ENCODE measurements at regions not wholly inside any gene's neighbourhood (a gene's known extent, or its start where the extent isn't known, plus 50 kb on each side); places are given as distances from the start of the nearest gene placed in this dataset.
"Not testable (repeated sequence)": the region's sequence is repeated elsewhere in the genome, so short reads cannot be mapped to it uniquely, and the experiment has no call there.

DNA sequence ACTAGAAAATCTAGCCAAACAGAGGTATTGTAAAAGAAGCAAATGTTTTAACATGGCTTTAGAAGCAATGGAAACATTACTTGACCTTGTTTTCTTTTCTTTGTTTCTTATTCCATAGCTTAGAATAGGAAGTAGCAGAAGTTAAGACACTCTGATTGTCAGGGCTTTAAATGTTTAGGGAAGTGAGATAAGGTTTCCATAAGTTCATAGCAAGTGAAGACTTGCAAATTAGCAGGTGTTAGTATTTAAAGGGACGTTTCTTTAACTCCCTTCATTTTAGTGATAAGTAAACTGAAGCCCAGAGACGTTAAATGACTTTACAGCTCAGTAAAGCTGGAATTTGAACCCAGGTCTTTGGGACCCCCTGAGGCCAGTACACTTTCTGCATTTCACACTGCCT, 338.7 kb upstream of the NOTCH2NLA start:
- not testable (repeated sequence) for H3K27ac ChIP-seq (ENCODE audit: low read depth in 2 of 2, low read length in 1 of 2); H3K27me3 ChIP-seq (ENCODE audit: control insufficient read depth in 1 of 2, insufficient read depth in 2 of 2, low read length in 2 of 2); H3K4me1 ChIP-seq (ENCODE audit: control insufficient read depth in 2 of 2, insufficient read depth in 2 of 2, low read length in 1 of 2); H3K4me3 ChIP-seq (ENCODE audit: low read depth in 1 of 2, low read length in 2 of 2); H3K36me3 ChIP-seq (ENCODE audit: control insufficient read depth in 2 of 2, insufficient read depth in 2 of 2, low read length in 1 of 2); H3K9me3 ChIP-seq (ENCODE audit: control insufficient read depth in 2 of 2, insufficient read depth in 1 of 2, low read depth in 1 of 2, low read length in 1 of 2)
- WGBS, 2 donors = 44% methylated on average over 1 of the region's 2 CpGs

- H3K9me3 ChIP-seq (ENCODE audit: control insufficient read depth in 2 of 2, insufficient read depth in 1 of 2, low read depth in 1 of 2, low read length in 1 of 2); H3K27ac ChIP-seq (ENCODE audit: low read depth in 2 of 2, low read length in 1 of 2); H3K4me1 ChIP-seq (ENCODE audit: control insufficient read depth in 2 of 2, insufficient read depth in 2 of 2, low read length in 1 of 2); H3K4me3 ChIP-seq (ENCODE audit: low read depth in 1 of 2, low read length in 2 of 2); H3K27me3 ChIP-seq (ENCODE audit: control insufficient read depth in 1 of 2, insufficient read depth in 2 of 2, low read length in 2 of 2); H3K36me3 ChIP-seq (ENCODE audit: control insufficient read depth in 2 of 2, insufficient read depth in 2 of 2, low read length in 1 of 2): not testable (repeated sequence)
- WGBS, 2 donors = 83 to 97% methylated on average over 3 of the region's 3 CpGs
Measured at GRCh38 chr1:146558032-146558431, 329.2 kb upstream of the NOTCH2NLA start.

DNA sequence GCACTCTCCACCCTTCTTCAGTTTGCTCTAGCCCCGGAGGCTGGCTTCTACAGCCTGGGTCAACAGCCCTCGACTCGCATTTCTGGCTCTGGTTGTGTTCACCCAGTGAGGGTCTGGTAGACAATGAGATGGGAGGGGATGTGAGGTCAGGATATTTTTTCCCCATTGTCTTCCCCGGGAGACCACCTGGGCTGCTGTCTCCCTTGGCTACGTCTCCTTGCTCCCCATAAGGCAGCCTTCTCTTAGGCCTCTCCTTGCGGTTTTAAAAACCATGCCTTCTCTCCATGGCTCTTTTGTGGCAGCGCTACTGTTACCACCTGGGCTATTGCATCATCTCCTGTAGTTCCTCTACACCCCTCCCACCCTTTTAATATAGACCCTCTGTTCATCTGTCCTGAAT, 327.6 kb upstream of the NOTCH2NLA start:
- not testable (repeated sequence) for H3K4me3 ChIP-seq (ENCODE audit: low read depth in 1 of 2, low read length in 2 of 2); H3K4me1 ChIP-seq (ENCODE audit: control insufficient read depth in 2 of 2, insufficient read depth in 2 of 2, low read length in 1 of 2); H3K27ac ChIP-seq (ENCODE audit: low read depth in 2 of 2, low read length in 1 of 2); H3K27me3 ChIP-seq (ENCODE audit: control insufficient read depth in 1 of 2, insufficient read depth in 2 of 2, low read length in 2 of 2); H3K9me3 ChIP-seq (ENCODE audit: control insufficient read depth in 2 of 2, insufficient read depth in 1 of 2, low read depth in 1 of 2, low read length in 1 of 2); H3K36me3 ChIP-seq (ENCODE audit: control insufficient read depth in 2 of 2, insufficient read depth in 2 of 2, low read length in 1 of 2)
- 64 to 79% methylated on average over 2 of the region's 7 CpGs for WGBS, 2 donors

DNA sequence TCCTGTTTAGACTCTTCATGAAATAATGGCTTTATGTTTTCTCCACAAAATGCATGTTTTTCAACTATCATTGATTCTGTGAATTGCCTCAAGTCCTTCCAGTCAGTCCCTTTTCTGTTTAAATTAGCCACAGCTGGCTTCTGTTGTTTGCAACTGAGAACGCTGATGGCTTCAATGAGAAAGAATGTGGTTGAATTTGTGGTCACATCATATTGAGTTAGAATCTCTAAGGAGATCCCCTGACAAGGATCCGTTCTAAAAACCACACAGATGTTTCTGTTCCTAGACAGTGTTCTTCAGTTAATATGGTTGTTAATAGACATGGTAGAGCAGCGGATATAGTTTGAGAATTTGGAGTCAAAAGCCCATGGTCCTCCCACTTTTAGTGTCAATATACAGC, 323.6 kb upstream of the NOTCH2NLA start:
- H3K9me3 ChIP-seq (ENCODE audit: control insufficient read depth in 2 of 2, insufficient read depth in 1 of 2, low read depth in 1 of 2, low read length in 1 of 2); H3K4me1 ChIP-seq (ENCODE audit: control insufficient read depth in 2 of 2, insufficient read depth in 2 of 2, low read length in 1 of 2); H3K4me3 ChIP-seq (ENCODE audit: low read depth in 1 of 2, low read length in 2 of 2); H3K36me3 ChIP-seq (ENCODE audit: control insufficient read depth in 2 of 2, insufficient read depth in 2 of 2, low read length in 1 of 2); H3K27ac ChIP-seq (ENCODE audit: low read depth in 2 of 2, low read length in 1 of 2); H3K27me3 ChIP-seq (ENCODE audit: control insufficient read depth in 1 of 2, insufficient read depth in 2 of 2, low read length in 2 of 2): not testable (repeated sequence)
- 70 to 80% methylated on average over 2 to 3 of the region's 3 CpGs for WGBS, 2 donors

DNA sequence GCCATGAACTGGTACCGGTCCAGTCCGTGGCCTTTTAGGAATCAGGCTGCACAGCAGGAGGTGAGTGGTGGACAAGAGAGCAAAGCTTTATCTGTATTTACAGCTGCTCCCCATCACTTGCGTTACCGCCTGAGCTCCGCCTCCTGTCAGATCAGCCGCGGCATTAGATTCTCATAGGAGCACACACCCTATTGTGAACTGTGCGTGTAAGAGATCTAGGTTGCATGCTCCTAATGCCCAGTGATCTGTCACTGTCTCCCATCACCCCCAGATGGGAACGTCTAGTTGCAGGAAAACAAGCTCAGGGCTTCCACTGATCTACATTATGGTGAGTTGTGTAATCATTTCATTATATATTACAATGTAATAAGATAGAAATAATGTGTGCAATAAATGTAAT, 319.9 kb upstream of the NOTCH2NLA start:
- H3K4me1 ChIP-seq (ENCODE audit: control insufficient read depth in 2 of 2, insufficient read depth in 2 of 2, low read length in 1 of 2); H3K36me3 ChIP-seq (ENCODE audit: control insufficient read depth in 2 of 2, insufficient read depth in 2 of 2, low read length in 1 of 2); H3K9me3 ChIP-seq (ENCODE audit: control insufficient read depth in 2 of 2, insufficient read depth in 1 of 2, low read depth in 1 of 2, low read length in 1 of 2); H3K27ac ChIP-seq (ENCODE audit: low read depth in 2 of 2, low read length in 1 of 2); H3K27me3 ChIP-seq (ENCODE audit: control insufficient read depth in 1 of 2, insufficient read depth in 2 of 2, low read length in 2 of 2); H3K4me3 ChIP-seq (ENCODE audit: low read depth in 1 of 2, low read length in 2 of 2): not testable (repeated sequence)
- WGBS, 2 donors = 93% methylated on average over 7 of the region's 9 CpGs

GRCh38 chr1:146546189-146546588, 317.4 kb upstream of the NOTCH2NLA start:
- H3K4me3 ChIP-seq (ENCODE audit: low read depth in 1 of 2, low read length in 2 of 2); H3K4me1 ChIP-seq (ENCODE audit: control insufficient read depth in 2 of 2, insufficient read depth in 2 of 2, low read length in 1 of 2); H3K9me3 ChIP-seq (ENCODE audit: control insufficient read depth in 2 of 2, insufficient read depth in 1 of 2, low read depth in 1 of 2, low read length in 1 of 2); H3K27ac ChIP-seq (ENCODE audit: low read depth in 2 of 2, low read length in 1 of 2); H3K36me3 ChIP-seq (ENCODE audit: control insufficient read depth in 2 of 2, insufficient read depth in 2 of 2, low read length in 1 of 2); H3K27me3 ChIP-seq (ENCODE audit: control insufficient read depth in 1 of 2, insufficient read depth in 2 of 2, low read length in 2 of 2): not testable (repeated sequence)
- WGBS, 2 donors = 100% methylated on average over 1 of the region's 1 CpG

- H3K36me3 ChIP-seq (ENCODE audit: control insufficient read depth in 2 of 2, insufficient read depth in 2 of 2, low read length in 1 of 2); H3K9me3 ChIP-seq (ENCODE audit: control insufficient read depth in 2 of 2, insufficient read depth in 1 of 2, low read depth in 1 of 2, low read length in 1 of 2); H3K27ac ChIP-seq (ENCODE audit: low read depth in 2 of 2, low read length in 1 of 2); H3K27me3 ChIP-seq (ENCODE audit: control insufficient read depth in 1 of 2, insufficient read depth in 2 of 2, low read length in 2 of 2); H3K4me3 ChIP-seq (ENCODE audit: low read depth in 1 of 2, low read length in 2 of 2); H3K4me1 ChIP-seq (ENCODE audit: control insufficient read depth in 2 of 2, insufficient read depth in 2 of 2, low read length in 1 of 2): not testable (repeated sequence)
- WGBS, 2 donors = 100% methylated on average over 1 of the region's 2 CpGs; no CpG with 5 or more reads in 1 of the 2 donors
Measured at GRCh38 chr1:146537775-146538373, 309.1 kb upstream of the NOTCH2NLA start.

GRCh38 chr1:146536028-146536427, 307.2 kb upstream of the NOTCH2NLA start:
- not testable (repeated sequence) for H3K9me3 ChIP-seq (ENCODE audit: control insufficient read depth in 2 of 2, insufficient read depth in 1 of 2, low read depth in 1 of 2, low read length in 1 of 2); H3K27ac ChIP-seq (ENCODE audit: low read depth in 2 of 2, low read length in 1 of 2); H3K4me3 ChIP-seq (ENCODE audit: low read depth in 1 of 2, low read length in 2 of 2); H3K36me3 ChIP-seq (ENCODE audit: control insufficient read depth in 2 of 2, insufficient read depth in 2 of 2, low read length in 1 of 2); H3K4me1 ChIP-seq (ENCODE audit: control insufficient read depth in 2 of 2, insufficient read depth in 2 of 2, low read length in 1 of 2); H3K27me3 ChIP-seq (ENCODE audit: control insufficient read depth in 1 of 2, insufficient read depth in 2 of 2, low read length in 2 of 2)
- no CpG with 5 or more reads among the region's 1 CpG for WGBS, 2 donors

DNA sequence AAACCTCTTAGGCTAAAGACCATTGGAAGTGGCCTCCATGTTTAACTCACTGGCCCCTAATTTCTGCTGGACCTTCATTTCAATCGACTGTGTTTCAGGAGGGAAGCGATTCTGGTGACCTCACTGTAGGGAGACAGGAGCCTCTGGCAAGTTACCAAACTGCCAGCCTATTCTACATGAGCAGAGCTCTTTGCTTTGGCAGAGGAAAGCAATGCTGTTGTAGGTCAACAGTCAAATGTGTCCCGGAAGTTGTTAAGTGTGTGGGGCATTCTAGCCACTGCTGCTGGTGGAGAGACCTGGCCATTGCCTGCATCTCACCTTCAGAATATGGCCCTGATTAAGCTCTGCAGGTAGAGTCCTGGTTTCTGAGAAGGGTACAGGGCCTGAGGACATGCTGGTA, 306.8 kb upstream of the NOTCH2NLA start:
- no CpG with 5 or more reads among the region's 3 CpGs for WGBS, 2 donors
- H3K4me3 ChIP-seq (ENCODE audit: low read depth in 1 of 2, low read length in 2 of 2); H3K27ac ChIP-seq (ENCODE audit: low read depth in 2 of 2, low read length in 1 of 2); H3K36me3 ChIP-seq (ENCODE audit: control insufficient read depth in 2 of 2, insufficient read depth in 2 of 2, low read length in 1 of 2); H3K9me3 ChIP-seq (ENCODE audit: control insufficient read depth in 2 of 2, insufficient read depth in 1 of 2, low read depth in 1 of 2, low read length in 1 of 2); H3K4me1 ChIP-seq (ENCODE audit: control insufficient read depth in 2 of 2, insufficient read depth in 2 of 2, low read length in 1 of 2); H3K27me3 ChIP-seq (ENCODE audit: control insufficient read depth in 1 of 2, insufficient read depth in 2 of 2, low read length in 2 of 2): not testable (repeated sequence)

- not testable (repeated sequence) for H3K4me1 ChIP-seq (ENCODE audit: control insufficient read depth in 2 of 2, insufficient read depth in 2 of 2, low read length in 1 of 2); H3K27me3 ChIP-seq (ENCODE audit: control insufficient read depth in 1 of 2, insufficient read depth in 2 of 2, low read length in 2 of 2); H3K27ac ChIP-seq (ENCODE audit: low read depth in 2 of 2, low read length in 1 of 2); H3K9me3 ChIP-seq (ENCODE audit: control insufficient read depth in 2 of 2, insufficient read depth in 1 of 2, low read depth in 1 of 2, low read length in 1 of 2); H3K4me3 ChIP-seq (ENCODE audit: low read depth in 1 of 2, low read length in 2 of 2); H3K36me3 ChIP-seq (ENCODE audit: control insufficient read depth in 2 of 2, insufficient read depth in 2 of 2, low read length in 1 of 2)
- WGBS, 2 donors = no CpG with 5 or more reads among the region's 6 CpGs
Measured at GRCh38 chr1:146530958-146531357, 302.1 kb upstream of the NOTCH2NLA start.
